CD4-positive, alpha-beta T cell (primary cell): ENCODE measurements at regions not wholly inside any gene's neighbourhood (a gene's known extent, or its start where the extent isn't known, plus 50 kb on each side); places are given as distances from the start of the nearest gene placed in this dataset.

ENCODE experiments used
- ATAC-seq: fragments of 200-7000 bp; cut with Tn5 transposase; one replicate; pipeline ENCODE4 v1.10.0; 2022; ENCODE audit warnings: mild to moderate bottlenecking; ENCODE audit not compliant: poor library complexity
- CTCF ChIA-PET: fragments of 350-600 bp; sonication (Branson Sonifier 250); formaldehyde crosslinking; loops from one replicate; lab custom pipeline; 2021; ENCODE audit warnings: antibody characterized with exemption, inconsistent platforms; lab: Charles Lee
- POLR2A ChIA-PET: fragments of 350-600 bp; sonication (Branson Sonifier 250); formaldehyde crosslinking; loops from one replicate; lab custom pipeline; 2021; ENCODE audit warnings: antibody characterized with exemption, inconsistent platforms; lab: Charles Lee
- DNase-seq, 14 experiments: peaks; one replicate each; pipeline ENCODE4 v3.0.0-alpha.2; 2013 to 2020; ENCODE audit warnings: mixed read lengths in 2 of 14
- H3K27ac ChIP-seq, 2 donors: one replicate each; pipeline versions ENCODE4 v1.5.1 to v1.7.0; 2013; ENCODE audit warnings: low read length in 2 of 2, low read depth in 1 of 2, mild to moderate bottlenecking in 1 of 2
- H3K27me3 ChIP-seq, 2 experiments: 1 replicate in 1 of 2; 2 replicates in 1 of 2; pipeline versions ENCODE4 v1.6.1 to v1.7.0; 2013; ENCODE audit warnings: low read length in 2 of 2, control low read depth in 1 of 2, mild to moderate bottlenecking in 1 of 2, moderate library complexity in 1 of 2; ENCODE audit not compliant: insufficient read depth in 2 of 2, control insufficient read depth in 1 of 2
- H3K36me3 ChIP-seq: one replicate; pipeline ENCODE4 v1.6.1; 2013; ENCODE audit warnings: low read length, control low read depth; ENCODE audit not compliant: insufficient read depth
- H3K4me1 ChIP-seq: one replicate; pipeline ENCODE4 v1.6.1; 2013; ENCODE audit warnings: low read length, control low read depth; ENCODE audit not compliant: insufficient read depth
- H3K4me3 ChIP-seq: one replicate; pipeline ENCODE4 v1.5.1; 2013; ENCODE audit warnings: mild to moderate bottlenecking, low read length, moderate library complexity
- H3K9me3 ChIP-seq, 2 experiments: 1 replicate in 1 of 2; 2 replicates in 1 of 2; pipeline versions ENCODE4 v1.6.1 to v1.7.0; 2013; ENCODE audit warnings: low read length in 2 of 2, mild to moderate bottlenecking in 2 of 2, control low read depth in 1 of 2, moderate library complexity in 1 of 2; ENCODE audit not compliant: control insufficient read depth in 1 of 2, insufficient read depth in 1 of 2
- H3K27ac Mint-ChIP-seq: one replicate; pipeline ENCODE4 v1.8.0; 2020; ENCODE audit warnings: mixed read lengths
- H3K27me3 Mint-ChIP-seq: one replicate; pipeline ENCODE4 v1.8.0; 2021; ENCODE audit warnings: mixed read lengths
- H3K36me3 Mint-ChIP-seq: one replicate; pipeline ENCODE4 v1.8.0; 2021; ENCODE audit warnings: low read depth, mixed read lengths
- H3K4me1 Mint-ChIP-seq: one replicate; pipeline ENCODE4 v1.8.0; 2021; ENCODE audit warnings: low read depth, mixed read lengths
- H3K4me3 Mint-ChIP-seq: one replicate; pipeline ENCODE4 v1.8.0; 2020; ENCODE audit warnings: mild to moderate bottlenecking, mixed read lengths
- H3K9me3 Mint-ChIP-seq: one replicate; pipeline ENCODE4 v1.8.0; 2020; ENCODE audit warnings: mixed read lengths
- CTCF ChIP-seq: fragments of 200-600 bp; IDR thresholded peaks from one replicate; pipeline ENCODE4 v1.8.0; 2022; ENCODE audit warnings: antibody characterized with exemption, mild to moderate bottlenecking
- intact Hi-C, 2 experiments: fragments of 100-400 bp; cut with DNase I in 1 of 2; cut with micrococcal nuclease in 1 of 2; formaldehyde crosslinking; loops; one replicate each; pipeline versions ENCODE4 v1.15.1 to v1.9.0; 2023 to 2025; cut with DNase I, micrococcal nuclease

GRCh38 chr6:139738801-139739455 is 364.5 kb upstream of the CITED2 start:
- Histone ChIP-seq H3K9me3 (no peaks in the 10 kb centered on the region), H3K27ac (no peak overlapping the region), H3K36me3 (no peaks in the 10 kb centered on the region), H3K27me3 (no peaks in the 10 kb centered on the region), H3K4me3 (no peak overlapping the region), H3K4me1 (no peaks in the 10 kb centered on the region)
- H3K9me3 Mint-ChIP-seq, result no peaks in the 10 kb centered on the region
- H3K4me1 Mint-ChIP-seq, result no peaks in the 10 kb centered on the region
- ATAC-seq (no peak), DNase-seq (no peak)
- H3K27me3 Mint-ChIP-seq, result no peaks in the 10 kb centered on the region
- intact Hi-C loops, result no loop called here
- POLR2A ChIA-PET, result interaction anchor here (0.6 kb wide), 1 partner anchor 11 kb away, joined by 3 read pairs; no protein-coding TSS in a partner anchor
- no peak overlapping the region for H3K27ac Mint-ChIP-seq
- TF ChIP-seq CTCF, result no peak
- CTCF ChIA-PET, result no interaction called here
- no peak overlapping the region for H3K4me3 Mint-ChIP-seq
- H3K36me3 Mint-ChIP-seq, result no peaks in the 10 kb centered on the region

- no peak for TF ChIP-seq CTCF
- H3K4me1 Mint-ChIP-seq, result no peaks in the 10 kb centered on the region
- ChIA-PET POLR2A (no interaction called here), CTCF (no interaction called here)
- H3K27me3 Mint-ChIP-seq, result peaks cover 10% of the 10 kb centered on the region
- no peak overlapping the region for H3K4me3 Mint-ChIP-seq
- DNase-seq, result no peak
- H3K36me3 Mint-ChIP-seq, result no peaks in the 10 kb centered on the region
- no peaks in the 10 kb centered on the region for H3K9me3 Mint-ChIP-seq
- H3K9me3 ChIP-seq, result no peaks in the 10 kb centered on the region
- intact Hi-C loops, result no loop called here
- no peaks in the 10 kb centered on the region for H3K4me1 ChIP-seq
- no peak overlapping the region for H3K27ac Mint-ChIP-seq
- H3K27ac ChIP-seq, result no peak overlapping the region
- H3K36me3 ChIP-seq, result no peaks in the 10 kb centered on the region
- no peak for ATAC-seq
- H3K27me3 ChIP-seq, result no peaks in the 10 kb centered on the region
- H3K4me3 ChIP-seq, result no peak overlapping the region
Measured at GRCh38 chr6:139736325-139736906, 362.0 kb upstream of the CITED2 start.

GRCh38 chr6:139732451-139732850 is 358.0 kb upstream of the CITED2 start:
- H3K4me1 Mint-ChIP-seq, result no peaks in the 10 kb centered on the region
- no peak for DNase-seq
- Histone ChIP-seq H3K27ac (no peak overlapping the region), H3K9me3 (no peaks in the 10 kb centered on the region), H3K36me3 (no peaks in the 10 kb centered on the region), H3K4me1 (no peaks in the 10 kb centered on the region), H3K27me3 (no peaks in the 10 kb centered on the region), H3K4me3 (no peak overlapping the region)
- POLR2A ChIA-PET, result no interaction called here
- no peak for TF ChIP-seq CTCF
- ATAC-seq, result no peak
- H3K4me3 Mint-ChIP-seq, result no peak overlapping the region
- H3K27ac Mint-ChIP-seq, result no peak overlapping the region
- CTCF ChIA-PET, result interaction anchor here (1.1 kb wide), 1 partner anchor 10 kb away, joined by 3 read pairs; no protein-coding TSS in a partner anchor
- H3K27me3 Mint-ChIP-seq, result peaks cover 10% of the 10 kb centered on the region
- intact Hi-C loops, result no loop called here
- H3K9me3 Mint-ChIP-seq, result no peaks in the 10 kb centered on the region
- H3K36me3 Mint-ChIP-seq, result no peaks in the 10 kb centered on the region
